Tibial artery (tissue), 4 donors: ENCODE measurements at regions not wholly inside any gene's neighbourhood (a gene's known extent, or its start where the extent isn't known, plus 50 kb on each side); places are given as distances from the start of the nearest gene placed in this dataset.

Source experiments
- DNase-seq, 2 donors: peaks; one replicate each; pipeline ENCODE4 v3.0.0-alpha.2; 2019
- H3K27ac ChIP-seq, 2 donors: fragments of 200-600 bp; sonication (generic) in 1 of 2; 1 replicate in 1 of 2; 2 replicates in 1 of 2; pipeline ENCODE4 v1.5.1; 2018 to 2019; ENCODE audit warnings: mild to moderate bottlenecking in 1 of 2
- H3K27me3 ChIP-seq, 2 donors: fragments of 200-600 bp; sonication (generic) in 1 of 2; one replicate each; pipeline versions ENCODE4 v1.5.1 to v1.6.0; 2016 to 2019
- H3K36me3 ChIP-seq, 3 donors: fragments of 200-600 bp; sonication (generic) in 2 of 3; one replicate each; pipeline ENCODE4 v1.5.1; 2016 to 2019; ENCODE audit warnings: mild to moderate bottlenecking in 2 of 3
- H3K4me1 ChIP-seq, 4 donors: fragments of 200-600 bp; sonication (generic) in 2 of 4; 1 replicate in 3 of 4; 2 replicates in 1 of 4; pipeline ENCODE4 v1.5.1; 2016 to 2019
- H3K4me3 ChIP-seq, 2 donors: fragments of 200-600 bp; sonication (generic) in 1 of 2; 1 replicate in 1 of 2; 2 replicates in 1 of 2; pipeline ENCODE4 v1.5.1; 2018 to 2019; ENCODE audit warnings: mild to moderate bottlenecking in 2 of 2
- H3K9me3 ChIP-seq, 3 donors: fragments of 200-600 bp; sonication (generic) in 1 of 3; one replicate each; pipeline ENCODE4 v1.5.1; 2016 to 2019
- CTCF ChIP-seq, 2 experiments: fragments of 200-600 bp in 1 of 2; fragments of 450-650 bp in 1 of 2; IDR thresholded peaks; one replicate each; pipeline ENCODE4 v1.5.1; 2017 to 2019; ENCODE audit warnings: antibody characterized with exemption in 2 of 2, mild to moderate bottlenecking in 1 of 2, moderate library complexity in 1 of 2
- intact Hi-C: fragments of 100-400 bp; cut with DNase I; formaldehyde crosslinking; loops from one replicate; pipeline ENCODE4 v1.15.0; 2023; ENCODE audit warnings: low total_unique reads

- peaks cover 0 to 51% of the 10 kb centered on the region in 2 donors for H3K27me3 ChIP-seq
- intact Hi-C loops = no loop called here
- DNase-seq = no peak
- no peak overlapping the region for H3K27ac ChIP-seq
- no peaks in the 10 kb centered on the region for H3K4me1 ChIP-seq
- H3K36me3 ChIP-seq = no peaks in the 10 kb centered on the region
- no peaks in the 10 kb centered on the region for H3K9me3 ChIP-seq
- TF ChIP-seq CTCF (IDR thresholded peaks at IDR 0.05) = no peak
- H3K4me3 ChIP-seq = no peak overlapping the region
Observed at GRCh38 chr2:15796167-15796942, 144.0 kb upstream of the MYCN start.

GRCh38 chr2:15797231-15797938 lies 143.0 kb upstream of the MYCN start:
- Histone ChIP-seq H3K9me3 (no peaks in the 10 kb centered on the region), H3K27ac (no peak overlapping the region), H3K4me3 (no peak overlapping the region), H3K36me3 (no peaks in the 10 kb centered on the region), H3K27me3 (peaks cover 0 to 54% of the 10 kb centered on the region in 2 donors), H3K4me1 (no peaks in the 10 kb centered on the region)
- no peak for DNase-seq
- intact Hi-C loops = no loop called here
- TF ChIP-seq CTCF (IDR thresholded peaks at IDR 0.05) = no peak

GRCh38 chr2:15797939-15798281 lies 142.4 kb upstream of the MYCN start:
- Histone ChIP-seq H3K27me3 (peaks cover 0 to 54% of the 10 kb centered on the region in 2 donors), H3K36me3 (no peaks in the 10 kb centered on the region), H3K27ac (no peak overlapping the region), H3K4me3 (no peak overlapping the region), H3K4me1 (no peaks in the 10 kb centered on the region), H3K9me3 (no peaks in the 10 kb centered on the region)
- intact Hi-C loops = no loop called here
- no peak for DNase-seq
- no peak for TF ChIP-seq CTCF (IDR thresholded peaks at IDR 0.05)

- TF ChIP-seq CTCF (IDR thresholded peaks at IDR 0.05) = no peak
- H3K27ac ChIP-seq = no peak overlapping the region
- H3K4me1 ChIP-seq = no peaks in the 10 kb centered on the region
- H3K36me3 ChIP-seq = no peaks in the 10 kb centered on the region
- H3K4me3 ChIP-seq = no peak overlapping the region
- H3K27me3 ChIP-seq = peaks cover 0 to 53% of the 10 kb centered on the region in 2 donors
- no peak for DNase-seq
- intact Hi-C loops = no loop called here
- H3K9me3 ChIP-seq = no peaks in the 10 kb centered on the region
Observed at GRCh38 chr2:15798701-15799431, 141.5 kb upstream of the MYCN start.

GRCh38 chr2:15799432-15799827 lies 140.9 kb upstream of the MYCN start:
- Histone ChIP-seq H3K4me3 (no peak overlapping the region), H3K4me1 (no peaks in the 10 kb centered on the region), H3K27ac (no peak overlapping the region), H3K27me3 (peaks cover 0 to 49% of the 10 kb centered on the region in 2 donors), H3K9me3 (no peaks in the 10 kb centered on the region), H3K36me3 (no peaks in the 10 kb centered on the region)
- no peak for DNase-seq
- intact Hi-C loops = no loop called here
- TF ChIP-seq CTCF (IDR thresholded peaks at IDR 0.05) = no peak
